Hematopoietic multipotent progenitor cell treated with erythropoietin and hydrocortisone succinate and interleukin-3 and kit ligand, for 6 days (in vitro differentiated cells): ENCODE measurements at regions not wholly inside any gene's neighbourhood (a gene's known extent, or its start where the extent isn't known, plus 50 kb on each side); places are given as distances from the start of the nearest gene placed in this dataset.

Source experiments
- DNase-seq: peaks from one replicate; pipeline ENCODE4 v3.0.0-alpha.2; 2015

DNA sequence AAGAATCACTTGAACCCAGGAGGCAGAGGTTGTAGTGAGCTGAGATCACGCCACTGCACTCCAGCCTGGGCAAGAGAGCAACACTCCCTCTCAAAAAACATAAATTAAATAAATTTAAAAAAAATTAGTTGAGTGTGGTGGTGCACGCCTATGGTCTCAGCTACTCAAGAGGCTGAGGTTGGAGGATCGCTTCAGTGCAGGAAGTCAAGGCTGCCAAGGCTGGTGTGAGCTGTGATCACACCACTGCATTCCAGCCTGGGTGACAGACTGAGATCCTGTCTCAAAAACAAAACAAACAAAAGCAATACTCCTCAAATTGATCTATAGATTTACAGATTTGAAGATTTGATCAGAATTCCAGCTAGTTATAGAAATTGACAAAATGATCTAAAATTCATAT, 92.7 kb upstream of the RESF1 start:
- DNase-seq, result no peak

DNA sequence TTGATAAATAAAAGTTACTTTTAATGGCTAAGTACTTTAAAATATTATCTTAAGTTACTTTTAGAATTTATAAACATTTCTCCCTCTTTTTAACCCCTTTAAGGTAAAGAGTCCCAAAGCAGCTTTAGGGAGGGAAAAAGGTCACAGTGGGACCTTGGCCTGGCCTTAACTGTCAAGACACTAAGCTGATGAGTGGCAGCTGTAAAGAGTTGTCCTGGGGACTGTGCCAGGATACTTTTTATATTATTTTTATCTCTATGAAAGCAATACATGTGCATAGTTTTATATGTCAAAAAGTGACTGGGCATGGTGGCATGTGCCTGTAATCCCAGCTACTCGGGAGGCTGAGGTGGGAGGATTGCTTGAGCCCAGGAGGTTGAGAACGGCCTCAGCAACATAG, 94.2 kb upstream of the RESF1 start:
- no peak for DNase-seq

DNA sequence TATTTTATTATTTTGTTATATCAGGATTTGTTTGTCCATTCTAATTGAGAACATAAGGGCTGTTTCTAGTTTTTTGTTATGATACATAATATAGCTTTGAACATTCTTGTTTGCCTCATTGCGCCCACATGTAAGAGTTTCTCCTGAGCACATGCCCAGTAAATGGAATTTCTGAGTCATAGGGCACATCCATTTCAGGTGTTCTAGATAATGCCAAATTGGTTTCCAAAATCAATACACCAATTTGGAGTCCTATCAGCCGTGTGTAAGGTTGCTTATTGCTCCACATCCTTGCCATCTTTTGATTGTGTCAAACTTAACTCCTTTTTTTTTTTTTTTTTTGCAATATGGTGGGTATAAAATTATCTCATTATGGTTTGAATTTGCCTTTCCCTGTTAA, 97.9 kb upstream of the RESF1 start:
- no peak for DNase-seq

DNA sequence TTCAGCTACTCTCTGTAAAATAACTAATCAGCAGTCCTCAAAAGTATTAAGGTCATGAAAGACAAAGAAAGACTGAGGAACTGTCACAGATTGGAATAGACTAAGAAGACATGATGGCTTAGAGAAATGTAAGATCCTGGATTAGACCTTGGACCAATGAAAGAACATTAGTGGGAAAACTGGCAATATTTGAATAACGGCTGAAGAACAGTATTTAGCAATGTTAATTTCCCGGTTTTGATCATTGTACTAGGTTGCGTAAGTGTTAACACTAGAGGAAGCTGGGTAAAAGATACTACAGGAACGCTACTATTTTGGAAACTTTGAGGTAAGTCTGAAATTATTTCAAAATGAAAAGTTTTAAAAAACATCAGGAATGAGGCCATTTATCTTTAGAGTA, 98.8 kb upstream of the RESF1 start:
- DNase-seq, result no peak

- DNase-seq, result no peak
Observed at GRCh38 chr12:31859232-31859977, 99.8 kb upstream of the RESF1 start.

- no peak for DNase-seq
Observed at GRCh38 chr12:31855427-31855826, 103.8 kb upstream of the RESF1 start.

- DNase-seq, result no peak
Observed at GRCh38 chr12:31853977-31854376, 105.2 kb upstream of the RESF1 start.

DNA sequence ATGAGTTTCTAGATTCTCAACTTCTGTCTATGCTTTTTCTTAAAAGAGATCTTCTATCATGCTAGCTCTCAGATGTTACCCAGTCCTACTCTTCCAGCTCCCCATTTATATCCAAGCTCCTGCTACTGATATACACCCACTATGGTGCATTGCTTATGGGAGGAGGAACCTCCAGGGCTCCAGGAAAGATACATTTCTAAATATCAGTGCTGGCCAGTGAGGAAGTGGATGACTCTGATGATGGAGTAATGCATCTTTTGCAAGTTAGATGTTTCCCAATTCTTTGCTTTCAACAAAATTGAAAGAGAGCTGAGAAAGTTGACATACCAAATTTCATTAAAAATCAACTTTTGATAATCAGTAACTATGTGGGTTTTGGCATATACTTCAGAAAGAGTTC, 105.7 kb upstream of the RESF1 start:
- peak; percentile 16 for DNase-seq

DNA sequence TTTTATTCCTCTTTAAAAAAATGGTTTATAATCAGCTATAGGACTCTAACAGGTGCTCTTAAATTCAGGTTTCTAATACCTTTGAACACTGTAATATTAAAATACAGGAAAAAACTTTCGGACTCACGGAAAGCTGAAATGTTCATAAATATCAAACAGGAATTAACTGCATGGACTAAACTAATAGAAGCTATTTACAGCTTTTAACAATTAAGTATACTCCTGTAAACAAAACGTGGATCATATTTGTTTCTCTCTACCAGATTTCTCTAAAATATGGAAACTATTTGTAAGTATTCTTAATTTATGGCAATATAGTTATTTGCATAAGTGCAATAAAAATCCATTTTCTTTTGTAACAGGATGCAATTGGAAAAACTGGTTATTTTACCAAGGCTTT, 108.9 kb upstream of the RESF1 start:
- DNase-seq, result no peak

DNA sequence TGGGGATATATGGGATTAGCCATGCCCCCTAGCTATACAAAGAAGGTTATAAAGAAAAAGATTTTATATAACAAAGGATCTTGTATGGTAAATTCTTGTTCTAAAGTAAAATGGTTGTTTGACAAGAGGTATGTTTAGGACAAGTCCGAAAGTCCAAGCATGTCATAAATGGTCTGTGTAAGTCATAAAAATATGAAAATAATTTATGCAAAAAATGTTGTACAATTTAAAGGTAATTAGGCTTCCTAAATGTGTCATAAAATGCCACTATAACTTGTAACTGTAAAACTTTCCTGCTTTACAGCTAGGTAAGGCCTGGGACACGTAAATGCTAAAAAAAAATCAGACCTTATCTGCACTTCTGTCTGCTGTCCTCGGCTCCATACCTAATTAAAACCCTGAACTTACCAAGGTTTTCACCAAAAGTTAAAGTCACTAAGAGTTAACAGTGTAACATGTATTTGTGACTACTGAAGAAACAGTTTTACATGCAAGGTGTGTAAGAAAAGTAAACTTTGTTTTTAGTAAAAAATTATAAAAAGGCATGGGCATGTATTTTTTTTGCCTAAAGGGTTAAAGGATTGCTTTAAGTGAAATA, 110.0 kb upstream of the RESF1 start:
- DNase-seq, result peak; percentile 47

DNA sequence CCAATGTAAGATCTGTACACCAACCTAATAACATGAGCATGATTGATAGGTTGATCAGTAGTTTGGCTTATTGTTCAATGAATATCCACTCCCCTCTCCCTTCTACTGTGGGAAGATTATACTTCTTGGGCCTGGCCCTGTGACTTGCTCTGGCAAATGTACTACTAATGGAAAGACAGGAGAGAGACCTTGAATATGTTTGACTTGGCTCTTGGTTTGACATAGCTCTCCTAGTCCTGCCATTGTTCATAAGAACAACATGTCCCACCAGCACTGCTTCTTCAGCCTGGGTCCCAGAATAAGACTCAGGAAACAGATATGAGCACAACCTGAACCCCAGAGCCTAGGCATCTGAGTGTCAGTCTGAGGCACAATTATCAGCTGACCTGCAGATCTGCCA, 112.8 kb upstream of the RESF1 start:
- DNase-seq, result no peak

DNA sequence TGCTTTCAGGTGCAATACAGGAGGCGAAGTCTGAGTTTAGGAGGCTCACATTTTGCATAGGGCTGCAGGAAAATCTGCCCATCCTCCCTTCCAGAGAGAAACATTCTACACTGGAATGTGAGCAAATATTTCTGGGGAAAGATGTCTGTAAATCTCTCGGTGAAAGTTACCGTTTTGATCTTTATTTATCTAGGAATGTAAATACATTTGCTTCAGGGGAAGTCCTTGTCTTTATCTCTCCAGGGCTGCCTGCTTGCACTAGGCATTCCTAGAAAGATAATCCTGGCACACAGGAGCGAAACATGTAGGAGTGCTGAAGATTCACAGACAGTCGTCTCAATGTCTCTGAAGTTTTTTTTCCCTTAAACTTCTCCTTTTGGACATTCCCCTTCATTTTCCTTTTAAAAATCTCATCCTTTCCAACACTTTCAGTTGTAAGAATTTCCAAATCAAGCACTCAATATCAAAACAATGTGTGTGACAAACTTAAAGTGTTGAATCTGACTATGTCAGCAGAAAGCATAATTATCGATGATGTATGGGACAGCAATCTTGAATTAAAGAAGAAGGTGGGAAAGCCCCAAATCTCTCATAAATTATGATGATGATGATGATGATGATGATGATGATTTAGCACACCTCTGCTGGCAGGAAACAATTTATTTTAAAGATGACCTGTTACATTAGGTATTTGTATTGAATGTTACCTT, 113.4 kb upstream of the RESF1 start:
- no peak for DNase-seq

DNA sequence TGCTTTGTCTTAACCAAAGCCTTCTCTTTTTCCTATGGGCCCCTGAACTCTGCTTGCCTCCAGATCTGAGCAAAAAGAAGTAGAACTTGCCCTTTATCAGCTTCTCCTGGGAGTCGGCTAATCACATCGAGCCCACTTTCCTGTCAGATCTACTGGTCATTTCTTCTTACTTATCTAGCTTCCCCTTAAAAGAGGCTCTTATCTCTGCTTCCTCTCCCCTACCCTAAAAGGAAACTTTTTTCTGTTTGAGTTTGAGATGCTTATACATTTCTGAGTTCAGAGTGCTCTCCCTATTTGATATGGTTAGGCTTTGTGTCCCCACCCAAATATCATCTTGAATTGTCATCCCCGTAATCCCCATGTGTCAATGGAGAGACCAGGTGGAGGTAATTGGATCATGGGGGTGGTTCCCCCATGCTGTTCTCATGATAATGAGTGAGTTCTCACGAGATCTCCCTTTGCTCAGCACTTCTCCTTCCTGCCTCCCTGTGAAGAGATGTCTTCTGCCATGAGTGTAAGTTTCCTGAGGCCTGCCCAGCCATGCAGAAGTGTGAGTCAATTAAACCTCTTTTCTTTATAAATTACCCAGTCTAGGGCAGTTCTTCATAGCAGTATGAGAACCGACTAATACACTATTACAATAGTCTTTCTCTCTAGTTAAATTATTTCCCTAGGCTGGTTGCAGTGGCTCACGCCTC, 114.7 kb upstream of the AMN1 start:
- peak; percentile 24 for DNase-seq

GRCh38 chr12:31837913-31838312, 109.1 kb upstream of the AMN1 start:
- no peak for DNase-seq

- DNase-seq, result no peak
Observed at GRCh38 chr12:31835276-31835882, 106.6 kb upstream of the AMN1 start.

- no peak for DNase-seq
Observed at GRCh38 chr12:31834150-31834549, 105.3 kb upstream of the AMN1 start.

GRCh38 chr12:31832740-31833729, 104.2 kb upstream of the AMN1 start:
- peak; percentile 46 for DNase-seq

DNA sequence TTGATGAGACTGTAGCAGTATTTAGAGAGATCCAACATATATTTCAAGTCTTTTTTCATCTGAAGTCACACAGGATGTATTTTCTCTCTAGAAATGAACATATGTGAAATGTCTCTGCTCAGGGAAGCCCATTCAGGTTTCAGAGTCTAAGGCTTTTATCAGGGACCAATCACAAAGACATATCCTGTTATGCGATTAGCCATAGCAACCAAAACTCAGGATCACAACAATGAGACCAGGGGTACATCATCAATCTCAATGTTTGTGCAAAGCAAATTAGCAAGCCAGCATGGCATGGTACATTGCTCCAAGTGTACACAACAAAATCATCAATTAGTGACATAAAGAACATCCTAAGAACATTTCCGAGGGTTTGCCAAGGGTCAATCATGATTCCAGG, 99.2 kb upstream of the AMN1 start:
- DNase-seq, result no peak

GRCh38 chr12:31822761-31823160, 93.9 kb upstream of the AMN1 start:
- no peak for DNase-seq

- DNase-seq, result no peak
Observed at GRCh38 chr12:31821484-31821883, 92.7 kb upstream of the AMN1 start.

- DNase-seq, result no peak
Observed at GRCh38 chr12:31820832-31821231, 92.0 kb upstream of the AMN1 start.

DNA sequence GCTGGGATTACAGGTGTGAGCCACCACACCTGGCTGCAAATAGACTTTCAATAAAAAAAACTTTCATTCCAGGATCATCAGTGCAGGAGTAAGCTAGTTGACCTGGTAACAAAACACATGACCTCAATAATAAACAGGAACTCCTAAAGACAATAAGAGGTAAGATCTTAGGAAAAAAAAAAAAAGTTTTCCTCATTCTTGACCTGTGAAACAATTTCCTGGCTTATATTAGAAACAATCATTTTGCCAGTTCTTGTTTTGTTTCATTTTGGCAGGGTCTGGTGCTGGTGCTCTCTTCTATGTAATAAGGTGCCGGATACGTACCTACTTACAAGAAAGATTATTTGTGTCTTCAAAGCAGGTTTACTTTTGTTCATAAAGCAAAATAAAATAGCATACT, 90.6 kb upstream of the AMN1 start:
- no peak for DNase-seq
